ENCODE measurements at regions not wholly inside any gene's neighbourhood (a gene's known extent, or its start where the extent isn't known, plus 50 kb on each side); places are given as distances from the start of the nearest gene placed in this dataset.

DNA sequence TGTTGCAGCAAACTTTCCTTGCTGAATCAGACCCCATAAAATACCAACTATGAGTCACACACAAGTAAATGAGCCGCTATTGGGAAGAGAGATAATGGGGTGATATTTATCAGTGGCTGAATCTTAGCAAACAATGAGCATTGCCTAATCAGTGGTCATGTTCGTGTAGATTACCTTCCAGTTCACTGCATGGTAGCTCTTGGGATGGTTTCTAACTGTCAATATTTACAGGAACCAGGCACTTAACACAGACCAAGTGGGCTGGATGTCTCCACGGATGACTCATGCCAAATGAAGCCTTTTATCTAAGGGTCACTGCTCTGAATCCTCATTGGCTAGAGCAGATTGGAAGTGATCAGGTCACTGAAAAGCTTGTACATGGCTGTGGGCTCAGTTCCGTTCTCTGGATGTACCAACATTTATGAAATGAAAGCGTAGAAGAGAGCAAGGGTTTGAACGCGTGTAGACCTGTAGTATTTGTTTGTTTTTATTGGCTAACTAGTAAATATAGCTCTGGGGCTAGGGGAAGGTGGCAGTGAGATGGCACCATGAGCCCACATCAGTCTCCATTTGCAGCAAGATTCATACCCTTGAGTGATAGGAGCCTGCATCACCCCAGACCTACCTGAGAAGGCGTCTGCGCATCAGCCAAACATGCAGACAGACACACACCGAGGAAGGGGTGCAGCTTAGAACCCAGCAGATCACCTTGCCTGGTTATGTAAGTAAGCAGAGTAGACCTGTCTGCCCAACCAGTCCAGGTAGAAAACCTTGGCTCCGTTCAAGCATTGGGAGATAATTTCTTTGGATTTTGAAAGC, 153.3 kb downstream of the TOMM20 start:
- Histone ChIP-seq H3K27me3 (ENCODE audit: control insufficient read depth in 1 of 2, insufficient read depth in 2 of 2, low read length in 2 of 2) (no peaks in the 10 kb centered on the region), H3K4me1 (ENCODE audit: insufficient read depth, low read length) (peaks cover 67% of the 10 kb centered on the region), H3K4me3 (ENCODE audit: low read length) (no peak overlapping the region), H3K36me3 (ENCODE audit: insufficient read depth, low read length) (no peaks in the 10 kb centered on the region), H3K9me3 (ENCODE audit: control insufficient read depth in 1 of 2, insufficient read depth in 1 of 2, low read length in 2 of 2) (no peaks in the 10 kb centered on the region), H3K27ac (ENCODE audit: low read depth in 1 of 2, low read length in 2 of 2) (no peak overlapping the region)
- intact Hi-C loops (cut with DNase I, micrococcal nuclease) = loop anchor here in 1 of 2 experiments (5.0 kb wide), 2 partner anchors 37 to 363 kb away; partner anchors contain the start of gene IRF2BP2
- TF ChIP-seq, protein P1, sequence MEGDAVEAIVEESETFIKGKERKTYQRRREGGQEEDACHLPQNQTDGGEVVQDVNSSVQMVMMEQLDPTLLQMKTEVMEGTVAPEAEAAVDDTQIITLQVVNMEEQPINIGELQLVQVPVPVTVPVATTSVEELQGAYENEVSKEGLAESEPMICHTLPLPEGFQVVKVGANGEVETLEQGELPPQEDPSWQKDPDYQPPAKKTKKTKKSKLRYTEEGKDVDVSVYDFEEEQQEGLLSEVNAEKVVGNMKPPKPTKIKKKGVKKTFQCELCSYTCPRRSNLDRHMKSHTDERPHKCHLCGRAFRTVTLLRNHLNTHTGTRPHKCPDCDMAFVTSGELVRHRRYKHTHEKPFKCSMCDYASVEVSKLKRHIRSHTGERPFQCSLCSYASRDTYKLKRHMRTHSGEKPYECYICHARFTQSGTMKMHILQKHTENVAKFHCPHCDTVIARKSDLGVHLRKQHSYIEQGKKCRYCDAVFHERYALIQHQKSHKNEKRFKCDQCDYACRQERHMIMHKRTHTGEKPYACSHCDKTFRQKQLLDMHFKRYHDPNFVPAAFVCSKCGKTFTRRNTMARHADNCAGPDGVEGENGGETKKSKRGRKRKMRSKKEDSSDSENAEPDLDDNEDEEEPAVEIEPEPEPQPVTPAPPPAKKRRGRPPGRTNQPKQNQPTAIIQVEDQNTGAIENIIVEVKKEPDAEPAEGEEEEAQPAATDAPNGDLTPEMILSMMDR (IDR thresholded peaks at IDR 0.05) = no peak
- Mint-ChIP-seq H3K4me3 (no peak overlapping the region), H3K27ac (no peak overlapping the region), H3K4me1 (ENCODE audit: low read depth) (peaks cover 68% of the 10 kb centered on the region), H3K27me3 (peaks cover 3% of the 10 kb centered on the region), H3K9me3 (no peaks in the 10 kb centered on the region), H3K36me3 (ENCODE audit: low read depth) (no peaks in the 10 kb centered on the region)
- DNase-seq = peak in 2 of 14 experiments; percentile 45 to 61
- ATAC-seq (ENCODE audit: poor library complexity) = no peak
- POLR2A ChIA-PET = interaction anchor here (0.6 to 1.9 kb wide), 3 partner anchors 10 to 299 kb away, joined by 3 to 6 read pairs (median 5); no protein-coding TSS in a partner anchor
- CTCF ChIA-PET = no interaction called here

- CTCF ChIA-PET = interaction anchor here (0.5 kb wide), 1 partner anchor 12 kb away, joined by 4 read pairs; no protein-coding TSS in a partner anchor
- TF ChIP-seq, protein P1 (IDR thresholded peaks at IDR 0.05) = no peak
- H3K4me1 Mint-ChIP-seq (ENCODE audit: low read depth) = peaks cover 61% of the 10 kb centered on the region
- Histone ChIP-seq H3K9me3 (ENCODE audit: control insufficient read depth in 1 of 2, insufficient read depth in 1 of 2, low read length in 2 of 2) (no peaks in the 10 kb centered on the region), H3K27me3 (ENCODE audit: control insufficient read depth in 1 of 2, insufficient read depth in 2 of 2, low read length in 2 of 2) (no peaks in the 10 kb centered on the region), H3K27ac (ENCODE audit: low read depth in 1 of 2, low read length in 2 of 2) (no peak overlapping the region), H3K36me3 (ENCODE audit: insufficient read depth, low read length) (no peaks in the 10 kb centered on the region), H3K4me3 (ENCODE audit: low read length) (no peak overlapping the region), H3K4me1 (ENCODE audit: insufficient read depth, low read length) (peaks cover 62% of the 10 kb centered on the region)
- H3K9me3 Mint-ChIP-seq = no peaks in the 10 kb centered on the region
- H3K4me3 Mint-ChIP-seq = no peak overlapping the region
- POLR2A ChIA-PET = interaction anchor here (1.9 kb wide), 1 partner anchor 11 kb away, joined by 5 read pairs; no protein-coding TSS in a partner anchor
- intact Hi-C loops (cut with DNase I, micrococcal nuclease) = no loop called here
- no peak for DNase-seq
- no peak for ATAC-seq (ENCODE audit: poor library complexity)
- no peak overlapping the region for H3K27ac Mint-ChIP-seq
- H3K36me3 Mint-ChIP-seq (ENCODE audit: low read depth) = no peaks in the 10 kb centered on the region
- H3K27me3 Mint-ChIP-seq = peaks cover 4% of the 10 kb centered on the region
Observed at GRCh38 chr1:234973426-234974250, 155.0 kb downstream of the TOMM20 start.

GRCh38 chr1:234972411-234973191, 156.0 kb downstream of the TOMM20 start:
- H3K4me3 ChIP-seq (ENCODE audit: low read length) = no peak overlapping the region
- peak; percentile 76 for ATAC-seq (ENCODE audit: poor library complexity)
- intact Hi-C loops (cut with DNase I, micrococcal nuclease) = no loop called here
- no peaks in the 10 kb centered on the region for H3K9me3 Mint-ChIP-seq
- no peaks in the 10 kb centered on the region for H3K27me3 ChIP-seq (ENCODE audit: control insufficient read depth in 1 of 2, insufficient read depth in 2 of 2, low read length in 2 of 2)
- ChIA-PET POLR2A (interaction anchor here (1.0 to 1.8 kb wide), 3 partner anchors 10 to 39 kb away, joined by 3 to 5 read pairs (median 5); no protein-coding TSS in a partner anchor), CTCF (interaction anchor here (0.5 kb wide), 1 partner anchor 13 kb away, joined by 4 read pairs; no protein-coding TSS in a partner anchor)
- no peaks in the 10 kb centered on the region for H3K9me3 ChIP-seq (ENCODE audit: control insufficient read depth in 1 of 2, insufficient read depth in 1 of 2, low read length in 2 of 2)
- H3K27ac Mint-ChIP-seq = peak overlapping the region; percentile 19
- no peak overlapping the region for H3K4me3 Mint-ChIP-seq
- no peak overlapping the region for H3K27ac ChIP-seq (ENCODE audit: low read depth in 1 of 2, low read length in 2 of 2)
- H3K4me1 ChIP-seq (ENCODE audit: insufficient read depth, low read length) = peaks cover 52% of the 10 kb centered on the region
- peaks cover 4% of the 10 kb centered on the region for H3K27me3 Mint-ChIP-seq
- TF ChIP-seq, protein P1 (IDR thresholded peaks at IDR 0.05) = no peak
- H3K4me1 Mint-ChIP-seq (ENCODE audit: low read depth) = peaks cover 51% of the 10 kb centered on the region
- no peaks in the 10 kb centered on the region for H3K36me3 Mint-ChIP-seq (ENCODE audit: low read depth)
- H3K36me3 ChIP-seq (ENCODE audit: insufficient read depth, low read length) = no peaks in the 10 kb centered on the region
- DNase-seq = peak in 5 of 14 experiments; percentile 20 to 74 (median 56)
